Brain microvascular endothelial cell (primary cell): ENCODE measurements at regions not wholly inside any gene's neighbourhood (a gene's known extent, or its start where the extent isn't known, plus 50 kb on each side); places are given as distances from the start of the nearest gene placed in this dataset.

Source experiments
- DNase-seq: peaks from one replicate; pipeline ENCODE4 v3.0.0-alpha.2; 2020
- H3K27ac ChIP-seq: fragments of 250-450 bp; sonication (Bioruptor Pico); 2 replicates; pipeline ENCODE4 v1.5.1; 2020; ENCODE audit warnings: mild to moderate bottlenecking, moderate library complexity
- H3K27me3 ChIP-seq: fragments of 250-450 bp; sonication (Bioruptor Pico); replicated peaks from 2 replicates; pipeline ENCODE4 v1.5.1; 2020; ENCODE audit warnings: mild to moderate bottlenecking
- H3K36me3 ChIP-seq: fragments of 250-450 bp; sonication (Bioruptor Pico); replicated peaks from 2 replicates; pipeline ENCODE4 v1.5.1; 2020; ENCODE audit warnings: mild to moderate bottlenecking
- H3K4me3 ChIP-seq: 2 replicates; pipeline ENCODE4 v1.5.1; 2011; ENCODE audit warnings: low read depth, mild to moderate bottlenecking, control low read depth, low read length, moderate library complexity
- CTCF ChIP-seq: IDR thresholded peaks from 2 replicates; pipeline ENCODE4 v1.5.1; 2011; ENCODE audit warnings: low read depth, mild to moderate bottlenecking, moderate library complexity, low read length, control low read depth, inconsistent platforms; ENCODE audit errors: missing control alignments
- in situ Hi-C: cut with HindIII; loops from 2 replicates; pipeline ENCODE4 v1.10.0; 2017; ENCODE audit warnings: low sequenced_read_pairs, low pct_ligation_motif_present

DNA sequence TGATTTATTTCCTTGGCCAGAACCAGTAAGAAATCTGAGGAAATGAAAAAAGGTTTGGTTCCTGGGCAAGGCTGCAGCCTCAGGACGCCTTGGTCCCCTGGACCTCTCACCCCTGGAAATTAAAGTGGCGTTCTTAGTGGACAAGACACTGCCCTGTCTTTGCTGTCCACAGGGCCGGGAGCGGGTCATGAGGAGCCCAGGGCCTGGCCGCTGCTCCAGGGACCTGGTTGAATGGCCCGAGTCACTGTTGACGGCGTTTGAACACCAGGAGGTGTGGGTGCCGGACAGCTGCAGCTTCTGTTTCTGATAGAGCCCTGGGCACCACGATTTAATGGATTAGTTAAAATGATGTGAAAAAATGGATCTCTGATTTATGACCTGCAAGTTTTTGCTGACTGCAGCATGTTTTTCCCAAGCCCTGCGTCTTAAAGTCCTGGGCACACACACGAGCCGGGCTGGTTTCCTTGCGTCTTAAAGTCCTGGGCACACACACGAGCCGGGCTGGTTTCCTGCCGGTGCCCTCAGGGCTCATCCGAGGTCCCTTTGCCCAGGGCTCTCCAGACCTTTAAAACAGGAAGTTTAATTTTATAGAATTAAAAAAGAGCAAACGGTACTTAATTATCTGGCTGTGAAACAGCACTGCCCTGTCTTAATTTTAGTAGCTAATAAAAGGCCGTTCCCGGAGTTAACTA, 74.1 kb upstream of the ACTRT2 start:
- no peak for TF ChIP-seq CTCF
- DNase-seq: no peak
- H3K27me3 ChIP-seq: no peaks in the 10 kb centered on the region
- no peak overlapping the region for H3K4me3 ChIP-seq
- in situ Hi-C loops: no loop called here
- H3K36me3 ChIP-seq: no peaks in the 10 kb centered on the region
- H3K27ac ChIP-seq: no peak overlapping the region

DNA sequence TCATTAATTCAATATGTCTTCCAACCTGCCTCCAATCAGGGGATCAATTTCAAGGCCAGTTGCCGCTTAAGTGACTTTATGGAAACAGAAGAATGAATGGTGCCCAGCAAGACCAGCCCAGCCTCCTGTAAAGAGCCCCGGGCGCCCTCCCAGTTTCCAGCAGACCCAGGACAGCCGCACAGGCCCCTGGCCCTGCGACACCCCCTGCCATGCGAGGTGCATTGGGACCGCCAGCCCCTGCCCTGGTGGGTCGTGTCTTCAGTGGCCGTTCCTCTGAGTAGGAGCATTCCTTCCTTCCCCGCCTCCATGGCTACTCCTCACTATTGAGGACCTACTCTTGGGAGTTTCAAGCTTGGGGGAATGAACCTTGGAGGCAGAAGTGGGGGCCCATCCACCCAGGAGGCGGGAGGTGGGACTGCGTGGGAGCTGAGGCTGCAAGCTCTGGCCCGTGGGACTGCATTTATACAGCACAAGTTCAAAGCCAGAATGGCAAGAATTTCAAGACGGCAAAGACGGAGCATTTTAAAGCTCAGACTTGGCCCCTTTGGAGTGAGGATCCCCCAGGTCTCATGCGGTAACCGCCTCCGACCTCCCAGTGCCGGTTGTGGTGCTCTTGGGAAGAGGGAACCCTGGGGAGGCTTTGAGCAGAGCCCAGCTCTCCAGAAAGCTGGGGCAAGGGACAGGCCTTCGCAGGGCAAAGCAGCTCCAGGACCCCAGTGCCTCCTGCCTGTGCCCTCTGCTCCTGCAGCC, 73.1 kb upstream of the ACTRT2 start:
- no peak for DNase-seq
- Histone ChIP-seq H3K27me3 (no peaks in the 10 kb centered on the region), H3K4me3 (no peak overlapping the region), H3K36me3 (no peaks in the 10 kb centered on the region), H3K27ac (no peak overlapping the region)
- no peak for TF ChIP-seq CTCF
- in situ Hi-C loops: no loop called here

DNA sequence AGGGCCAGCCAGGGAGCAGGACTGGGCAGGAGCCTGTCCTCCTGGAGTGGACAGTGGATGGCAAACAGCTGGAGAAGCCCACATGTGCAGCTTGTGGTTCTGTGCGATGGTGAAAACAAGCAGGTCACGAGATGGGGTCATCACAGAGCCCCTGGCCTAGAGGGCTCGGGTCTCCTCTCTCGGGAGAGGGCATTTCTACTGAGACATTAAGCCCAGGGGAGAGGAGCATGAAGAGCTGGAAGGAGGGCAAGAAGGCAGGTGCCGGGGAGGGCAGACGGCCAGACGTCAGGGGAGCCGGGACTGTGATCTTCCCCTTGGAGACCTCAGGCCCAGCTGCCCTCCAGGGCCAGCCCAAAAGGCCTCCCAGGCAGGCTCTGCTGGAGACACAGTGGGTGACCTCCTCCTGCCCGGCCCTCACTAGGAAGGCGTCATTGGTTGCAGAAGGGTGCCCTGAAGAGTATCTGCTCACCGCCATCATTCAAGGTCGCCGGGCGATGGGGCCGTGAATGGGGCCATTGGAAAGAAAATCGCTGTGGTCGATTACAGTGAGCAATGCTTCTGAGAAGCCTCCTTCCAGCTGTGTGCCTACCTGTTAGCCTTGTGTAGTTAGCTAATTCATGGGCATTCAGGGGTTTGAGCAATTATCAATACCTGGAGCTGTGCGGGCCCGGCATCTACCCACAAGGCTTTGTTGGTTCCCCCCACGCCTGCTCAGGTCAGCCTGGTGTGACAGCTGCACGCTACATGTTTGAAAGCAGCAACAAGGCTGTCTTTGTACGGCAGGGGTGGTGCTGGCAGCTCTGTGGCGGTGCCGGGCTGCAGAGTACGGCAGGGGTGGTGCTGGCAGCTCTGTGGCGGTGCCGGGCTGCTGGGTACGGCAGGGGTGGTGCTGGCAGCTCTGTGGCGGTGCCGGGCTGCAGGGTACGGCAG, 72.3 kb upstream of the ACTRT2 start:
- no peak overlapping the region for H3K27ac ChIP-seq
- TF ChIP-seq CTCF: no peak
- no peak overlapping the region for H3K4me3 ChIP-seq
- DNase-seq: no peak
- in situ Hi-C loops: no loop called here
- H3K36me3 ChIP-seq: no peaks in the 10 kb centered on the region
- H3K27me3 ChIP-seq: no peaks in the 10 kb centered on the region

GRCh38 chr1:2949966-2950925, 71.0 kb upstream of the ACTRT2 start:
- H3K27ac ChIP-seq: no peak overlapping the region
- no peak overlapping the region for H3K4me3 ChIP-seq
- in situ Hi-C loops: no loop called here
- no peaks in the 10 kb centered on the region for H3K36me3 ChIP-seq
- no peaks in the 10 kb centered on the region for H3K27me3 ChIP-seq
- no peak for DNase-seq
- TF ChIP-seq CTCF: no peak

DNA sequence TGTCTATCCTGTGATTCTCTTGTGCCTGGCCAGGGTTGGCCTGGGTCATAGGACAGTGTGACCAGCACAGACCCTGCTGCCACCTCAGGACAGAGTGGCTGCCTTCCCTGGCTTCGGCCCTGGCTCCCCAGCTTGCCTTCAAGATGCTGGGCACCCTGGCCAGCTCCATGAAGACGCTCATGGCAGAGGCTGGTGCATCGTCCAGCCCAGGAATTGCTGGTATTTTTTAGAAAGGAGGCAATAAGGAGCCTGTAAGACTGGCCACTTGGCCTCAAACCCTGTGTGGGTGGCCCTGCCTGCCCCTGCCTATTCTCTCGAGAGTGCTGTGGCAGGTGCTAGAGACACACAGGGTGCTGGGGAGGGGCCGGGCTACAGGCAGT, 70.4 kb upstream of the ACTRT2 start:
- H3K36me3 ChIP-seq: no peaks in the 10 kb centered on the region
- TF ChIP-seq CTCF: no peak
- H3K4me3 ChIP-seq: no peak overlapping the region
- in situ Hi-C loops: no loop called here
- H3K27me3 ChIP-seq: no peaks in the 10 kb centered on the region
- H3K27ac ChIP-seq: no peak overlapping the region
- no peak for DNase-seq
